OCI-LY1 (cell line): ENCODE measurements at regions not wholly inside any gene's neighbourhood (a gene's known extent, or its start where the extent isn't known, plus 50 kb on each side); places are given as distances from the start of the nearest gene placed in this dataset.

ENCODE experiments used
- H2AFZ ChIP-seq: fragments of 200-600 bp; sonication (generic), shearing (Covaris generic); 2 replicates; pipeline ENCODE4 v1.6.0; 2014; ENCODE audit warnings: antibody characterized with exemption, mild to moderate bottlenecking, low read length
- H3F3A ChIP-seq: fragments of 200-600 bp; sonication (generic), shearing (Covaris generic); 2 replicates; pipeline ENCODE4 v1.6.0; 2014; ENCODE audit warnings: mild to moderate bottlenecking, antibody characterized with exemption, low read length, moderate library complexity; ENCODE audit not compliant: insufficient read depth
- H3K27ac ChIP-seq: fragments of 200-600 bp; sonication (generic); 2 replicates; pipeline ENCODE4 v1.5.1; 2014; ENCODE audit warnings: low read length, mixed run types, mild to moderate bottlenecking, low read depth; ENCODE audit not compliant: poor library complexity, severe bottlenecking
- H3K27me3 ChIP-seq: fragments of 200-600 bp; sonication (generic); 2 replicates; pipeline ENCODE4 v1.6.0; 2014; ENCODE audit warnings: antibody characterized with exemption, mild to moderate bottlenecking, low read length, moderate library complexity; ENCODE audit not compliant: insufficient read depth
- H3K36me3 ChIP-seq: fragments of 200-600 bp; sonication (generic); 2 replicates; pipeline ENCODE4 v1.6.1; 2014; ENCODE audit warnings: mild to moderate bottlenecking, antibody characterized with exemption, low read length, moderate library complexity, mixed read lengths; ENCODE audit not compliant: insufficient read depth
- H3K4me1 ChIP-seq: fragments of 200-600 bp; sonication (generic); 2 replicates; pipeline ENCODE4 v1.5.1; 2014; ENCODE audit warnings: mild to moderate bottlenecking, low read length, moderate library complexity; ENCODE audit not compliant: insufficient read depth, severe bottlenecking
- H3K4me2 ChIP-seq: fragments of 200-600 bp; sonication (generic), shearing (Covaris generic); 2 replicates; pipeline ENCODE4 v1.6.1; 2014; ENCODE audit warnings: low read length
- H3K4me3 ChIP-seq: fragments of 200-600 bp; sonication (generic); 2 replicates; pipeline ENCODE4 v1.5.1; 2014; ENCODE audit warnings: low read length, low read depth, mild to moderate bottlenecking, mixed read lengths; ENCODE audit not compliant: poor library complexity, severe bottlenecking
- H3K79me2 ChIP-seq: fragments of 200-600 bp; shearing (Covaris generic); 2 replicates; pipeline ENCODE4 v1.6.1; 2016; ENCODE audit warnings: mixed run types, low read length, mixed read lengths; ENCODE audit not compliant: insufficient read depth
- H3K9ac ChIP-seq: fragments of 200-600 bp; sonication (generic), shearing (Covaris generic); 2 replicates; pipeline ENCODE4 v1.6.1; 2014; ENCODE audit warnings: mild to moderate bottlenecking, low read length, mixed read lengths
- H3K9me2 ChIP-seq: fragments of 200-600 bp; sonication (generic), shearing (Covaris generic); 2 replicates; pipeline ENCODE4 v1.6.1; 2014; ENCODE audit warnings: low read depth, mild to moderate bottlenecking, low read length, mixed read lengths
- H3K9me3 ChIP-seq: fragments of 200-600 bp; shearing (Covaris generic); 2 replicates; pipeline ENCODE4 v1.6.1; 2014; ENCODE audit warnings: low read length, mixed read lengths
- H4K20me1 ChIP-seq: fragments of 200-600 bp; sonication (generic), shearing (Covaris generic); 2 replicates; pipeline ENCODE4 v1.6.0; 2016; ENCODE audit warnings: mild to moderate bottlenecking, low read length; ENCODE audit not compliant: insufficient read depth
- CTCF ChIP-seq: fragments of 200-600 bp; sonication (generic), shearing (Covaris generic); IDR thresholded peaks from 2 replicates; pipeline ENCODE4 v1.5.1; 2017; ENCODE audit warnings: mild to moderate bottlenecking, antibody characterized with exemption, low read length, moderate library complexity, mixed read lengths
- EZH2 ChIP-seq: fragments of 200-600 bp; sonication (generic), shearing (Covaris generic); IDR thresholded peaks from 2 replicates; pipeline ENCODE4 v1.8.0; 2017; ENCODE audit warnings: borderline replicate concordance, mixed run types, mild to moderate bottlenecking, antibody characterized with exemption, low read length, moderate library complexity, mixed read lengths

GRCh38 chr4:129179276-129179675 is 83.3 kb downstream of the C4orf33 start:
- Histone ChIP-seq H3K27ac (no peak overlapping the region), H3K4me1 (no peaks in the 10 kb centered on the region), H3K27me3 (no peaks in the 10 kb centered on the region), H3F3A (no peaks in the 10 kb centered on the region), H3K9me2 (no peaks in the 10 kb centered on the region), H4K20me1 (no peaks in the 10 kb centered on the region; the same call in 1 of the 2 replicates), H3K4me3 (no peak overlapping the region), H3K4me2 (no peak overlapping the region), H3K9me3 (no peaks in the 10 kb centered on the region), H3K79me2 (no peaks in the 10 kb centered on the region), H3K9ac (no peak overlapping the region), H2AFZ (no peak overlapping the region), H3K36me3 (no peaks in the 10 kb centered on the region)
- no peak for TF ChIP-seq CTCF
- no peak for TF ChIP-seq EZH2

- no peaks in the 10 kb centered on the region for H3K9me3 ChIP-seq
- TF ChIP-seq EZH2 (no peak), CTCF (no peak)
- H3F3A ChIP-seq = no peaks in the 10 kb centered on the region
- H2AFZ ChIP-seq = no peak overlapping the region
- H3K4me3 ChIP-seq = no peak overlapping the region
- H3K4me1 ChIP-seq = no peaks in the 10 kb centered on the region
- H3K79me2 ChIP-seq = no peaks in the 10 kb centered on the region
- H4K20me1 ChIP-seq = no peaks in the 10 kb centered on the region
- H3K27ac ChIP-seq = no peak overlapping the region
- no peaks in the 10 kb centered on the region for H3K27me3 ChIP-seq
- H3K36me3 ChIP-seq = no peaks in the 10 kb centered on the region
- no peak overlapping the region for H3K4me2 ChIP-seq
- no peaks in the 10 kb centered on the region for H3K9me2 ChIP-seq
- no peak overlapping the region for H3K9ac ChIP-seq
Observed at GRCh38 chr4:129189630-129190029, 93.7 kb downstream of the C4orf33 start.

- TF ChIP-seq EZH2 = no peak
- TF ChIP-seq CTCF = no peak
- H3K4me2 ChIP-seq = no peak overlapping the region
- H3K4me3 ChIP-seq = no peak overlapping the region
- H3K27ac ChIP-seq = no peak overlapping the region
- no peaks in the 10 kb centered on the region for H3K27me3 ChIP-seq
- H3K9ac ChIP-seq = no peak overlapping the region
- H3K79me2 ChIP-seq = no peaks in the 10 kb centered on the region
- H3K9me3 ChIP-seq = no peaks in the 10 kb centered on the region
- H3K4me1 ChIP-seq = no peaks in the 10 kb centered on the region
- no peaks in the 10 kb centered on the region for H3K36me3 ChIP-seq
- H3K9me2 ChIP-seq = no peaks in the 10 kb centered on the region
- no peaks in the 10 kb centered on the region for H4K20me1 ChIP-seq
- H2AFZ ChIP-seq = no peak overlapping the region
- H3F3A ChIP-seq = no peaks in the 10 kb centered on the region
Observed at GRCh38 chr4:129193357-129194100, 97.6 kb downstream of the C4orf33 start.
